Panc1 (cell line): ENCODE measurements at regions not wholly inside any gene's neighbourhood (a gene's known extent, or its start where the extent isn't known, plus 50 kb on each side); places are given as distances from the start of the nearest gene placed in this dataset.

Source experiments
- ATAC-seq: fragments of 200-7000 bp; cut with Tn5 transposase; 2 replicates; pipeline ENCODE4 v1.9.1; 2020; ENCODE audit warnings: mild to moderate bottlenecking, moderate library complexity
- BruUV-seq: library from RNA; stranded (reverse); fragments of 400-500 nt; replicated peaks from 2 replicates; lab custom pipeline; 2021; lab: Mats Ljungman, UMichigan
- CTCF ChIA-PET: fragments of 300-600 bp; sonication (Branson Sonifier 250); formaldehyde crosslinking; loops from one replicate; lab custom pipeline; 2022; ENCODE audit warnings: antibody characterized with exemption; lab: Charles Lee
- POLR2A ChIA-PET: fragments of 300-600 bp; sonication (Branson Sonifier 250); formaldehyde crosslinking; loops from one replicate; lab custom pipeline; 2022; ENCODE audit warnings: antibody characterized with exemption; lab: Charles Lee
- DNase-seq: peaks from one replicate; pipeline ENCODE4 v3.0.0-alpha.2; 2010; ENCODE audit warnings: low read depth, low spot score
- H3K27ac ChIP-seq: 2 replicates; pipeline ENCODE4 v1.5.1; 2011; ENCODE audit warnings: mild to moderate bottlenecking, low read length, inconsistent platforms
- H3K27me3 ChIP-seq: fragments of 200-500 bp; sonication (Bioruptor generic); 2 replicates; pipeline ENCODE4 v1.6.0; 2014; ENCODE audit warnings: low read length, inconsistent platforms; ENCODE audit not compliant: control insufficient read depth, insufficient read depth
- H3K36me3 ChIP-seq: fragments of 200-500 bp; sonication (Bioruptor generic); 2 replicates; pipeline ENCODE4 v1.5.1; 2014; ENCODE audit warnings: inconsistent platforms, mild to moderate bottlenecking, low read length, moderate library complexity; ENCODE audit not compliant: control insufficient read depth, insufficient read depth
- H3K4me1 ChIP-seq: 2 replicates; pipeline ENCODE4 v1.5.1; 2011; ENCODE audit warnings: inconsistent platforms, mild to moderate bottlenecking, low read length, moderate library complexity; ENCODE audit not compliant: control insufficient read depth, insufficient read depth
- H3K4me3 ChIP-seq, 2 experiments: 2 replicates each; pipeline ENCODE4 v1.5.1; 2011 to 2012; ENCODE audit warnings: low read depth in 2 of 2, low read length in 2 of 2, mild to moderate bottlenecking in 2 of 2, inconsistent platforms in 1 of 2, moderate library complexity in 1 of 2
- H3K9me3 ChIP-seq: fragments of 200-500 bp; sonication (Bioruptor generic); 2 replicates; pipeline ENCODE4 v1.5.1; 2014; ENCODE audit warnings: low read depth, mild to moderate bottlenecking, inconsistent platforms, low read length, moderate library complexity; ENCODE audit not compliant: control insufficient read depth, insufficient read depth
- CTCF ChIP-seq: fragments of 450-650 bp; IDR thresholded peaks from 2 replicates; pipeline ENCODE4 v1.5.1; 2017; ENCODE audit warnings: mild to moderate bottlenecking
- POLR2AphosphoS5 ChIP-seq: IDR thresholded peaks from 2 replicates; pipeline ENCODE4 v1.6.1; 2012; ENCODE audit warnings: mild to moderate bottlenecking, low read depth, low read length, moderate library complexity
- REST ChIP-seq, 2 experiments: IDR thresholded peaks; 2 replicates each; pipeline ENCODE4 v1.6.1; 2011 to 2012; ENCODE audit warnings: low read depth in 2 of 2, control low read depth in 1 of 2, low read length in 1 of 2, mild to moderate bottlenecking in 1 of 2, moderate library complexity in 1 of 2; ENCODE audit not compliant: insufficient read depth in 1 of 2
- SIN3A ChIP-seq: IDR thresholded peaks from 2 replicates; pipeline ENCODE4 v1.6.1; 2012; ENCODE audit warnings: low read depth, mild to moderate bottlenecking, low read length, moderate library complexity, borderline replicate concordance; ENCODE audit not compliant: insufficient read depth
- TCF7L2 ChIP-seq: IDR thresholded peaks from 2 replicates; pipeline ENCODE4 v1.6.1; 2011; ENCODE audit warnings: mild to moderate bottlenecking, low read depth, low read length, inconsistent platforms
- in situ Hi-C: cut with HindIII; loops from 2 replicates; pipeline ENCODE4 v1.10.0; 2016; ENCODE audit warnings: low sequenced_read_pairs, low pct_unique_long_range_greater_than_20kb
- intact Hi-C: fragments of 100-400 bp; cut with micrococcal nuclease; formaldehyde crosslinking; loops from one replicate; pipeline ENCODE4 v1.10.0; 2022; ENCODE audit not compliant: unreplicated experiment

DNA sequence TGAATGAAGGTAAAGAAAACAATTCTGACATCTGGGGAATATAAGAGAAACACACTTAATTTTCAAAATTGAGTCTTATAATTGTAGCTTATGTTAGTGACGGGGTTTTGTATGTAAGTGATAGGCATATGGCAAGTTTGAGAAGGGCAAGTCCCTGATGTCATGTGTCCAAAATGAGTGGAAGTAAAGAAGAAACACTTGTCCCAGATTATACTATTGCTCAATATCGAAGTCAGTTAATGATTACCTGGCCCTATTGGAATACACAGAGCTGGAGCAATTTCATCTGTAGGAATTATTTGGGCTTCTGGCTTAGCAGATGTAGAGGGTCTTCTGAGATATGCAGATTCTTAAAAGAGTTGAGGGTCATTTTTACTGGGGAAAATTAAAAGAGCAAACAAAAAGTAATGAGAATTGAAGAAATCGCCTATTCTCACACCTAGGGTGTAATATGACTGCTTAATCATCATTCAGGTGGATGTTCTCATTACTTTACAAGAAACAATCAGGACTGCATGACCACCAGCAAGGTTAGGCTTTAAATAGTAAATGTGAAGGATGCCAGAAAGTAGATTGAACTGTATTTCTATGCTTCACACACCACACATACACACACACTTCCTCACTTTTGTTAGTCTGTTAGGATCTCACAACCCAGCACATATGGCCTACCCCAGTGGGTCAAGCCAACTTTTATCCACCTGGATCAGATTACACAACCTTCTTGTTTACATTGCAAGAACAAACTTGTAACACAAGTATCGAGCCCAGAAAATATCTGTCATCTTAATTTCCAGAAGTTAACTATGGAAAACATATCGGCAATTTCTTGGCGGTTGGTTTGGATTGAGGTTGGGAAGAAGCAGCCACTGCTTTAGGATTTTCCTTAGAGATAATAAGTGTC lies 183.3 kb upstream of the LRRC3B start:
- no peaks in the 10 kb centered on the region for H3K27me3 ChIP-seq
- no peak overlapping the region for H3K4me3 ChIP-seq
- ChIA-PET POLR2A (no interaction called here), CTCF (no interaction called here)
- no peaks in the 10 kb centered on the region for H3K4me1 ChIP-seq
- in situ Hi-C loops: no loop called here
- no peak for DNase-seq
- no peaks in the 10 kb centered on the region for H3K36me3 ChIP-seq
- no TSS peak for BruUV-seq
- TF ChIP-seq SIN3A (no peak), CTCF (no peak), POLR2AphosphoS5 (no peak), REST (IDR thresholded peaks at IDR 0.05; ENCODE audit: insufficient read depth in 1 of 2, low read depth in 2 of 2, low read length in 1 of 2) (no peak), TCF7L2 (no peak)
- no peak for ATAC-seq
- no peaks in the 10 kb centered on the region for H3K9me3 ChIP-seq
- H3K27ac ChIP-seq: no peak overlapping the region
- intact Hi-C loops: no loop called here

DNA sequence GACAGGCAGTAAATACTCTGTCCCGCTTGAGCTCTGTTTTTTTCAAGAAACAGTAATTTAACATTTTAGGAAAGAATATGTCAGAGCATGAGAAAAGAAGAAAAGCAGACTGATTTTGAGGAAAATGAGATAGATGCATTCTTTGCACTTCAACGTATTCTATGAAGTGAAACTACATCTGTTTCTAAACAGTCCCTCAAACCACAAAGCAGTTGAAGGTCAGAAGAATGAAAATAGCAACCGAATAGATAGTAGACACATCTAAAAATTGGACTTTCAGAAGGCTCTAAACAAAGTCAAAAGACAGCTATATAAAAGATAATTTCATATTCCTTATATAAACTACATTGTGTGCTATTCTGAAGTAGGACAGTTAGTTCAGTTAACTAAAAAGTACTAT lies 172.6 kb upstream of the LRRC3B start:
- H3K4me3 ChIP-seq: no peak overlapping the region
- H3K27ac ChIP-seq: no peak overlapping the region
- H3K9me3 ChIP-seq: no peaks in the 10 kb centered on the region
- CTCF ChIA-PET: no interaction called here
- in situ Hi-C loops: no loop called here
- BruUV-seq: no TSS peak
- no peaks in the 10 kb centered on the region for H3K4me1 ChIP-seq
- no peak for ATAC-seq
- intact Hi-C loops: no loop called here
- no peak for TF ChIP-seq REST (IDR thresholded peaks at IDR 0.05; ENCODE audit: insufficient read depth in 1 of 2, low read depth in 2 of 2, low read length in 1 of 2)
- TF ChIP-seq CTCF: no peak
- TF ChIP-seq TCF7L2: no peak
- TF ChIP-seq SIN3A: no peak
- TF ChIP-seq POLR2AphosphoS5: no peak
- POLR2A ChIA-PET: no interaction called here
- no peaks in the 10 kb centered on the region for H3K36me3 ChIP-seq
- no peaks in the 10 kb centered on the region for H3K27me3 ChIP-seq
- no peak for DNase-seq
